ENCODE measurements at regions not wholly inside any gene's neighbourhood (a gene's known extent, or its start where the extent isn't known, plus 50 kb on each side); places are given as distances from the start of the nearest gene placed in this dataset.
"Not testable (repeated sequence)": the region's sequence is repeated elsewhere in the genome, so short reads cannot be mapped to it uniquely, and the experiment has no call there.

GRCh38 chr11:69894181-69894611 lies 75.0 kb upstream of the FGF3 start:
- Histone ChIP-seq H3K4me3 (ENCODE audit: low read length) (no peak overlapping the region), H3K9me3 (ENCODE audit: control insufficient read depth, low read depth, low read length) (peaks cover 10% of the 10 kb centered on the region), H3K27ac (ENCODE audit: low read length) (no peak overlapping the region), H3K4me1 (ENCODE audit: control insufficient read depth, insufficient read depth, low read length) (peaks cover 33% of the 10 kb centered on the region), H3K36me3 (ENCODE audit: control insufficient read depth, insufficient read depth, low read length) (no peaks in the 10 kb centered on the region), H3K27me3 (ENCODE audit: control insufficient read depth, insufficient read depth, low read length) (no peaks in the 10 kb centered on the region)
- DNase-seq = no peak
- WGBS (ENCODE audit: insufficient coverage, low lambda C conversion rate) = 90% methylated on average over 2 of the region's 15 CpGs

- Histone ChIP-seq H3K27ac (ENCODE audit: low read length) (no peak overlapping the region), H3K4me3 (ENCODE audit: low read length) (no peak overlapping the region), H3K27me3 (ENCODE audit: control insufficient read depth, insufficient read depth, low read length) (no peaks in the 10 kb centered on the region), H3K36me3 (ENCODE audit: control insufficient read depth, insufficient read depth, low read length) (no peaks in the 10 kb centered on the region), H3K9me3 (ENCODE audit: control insufficient read depth, low read depth, low read length) (peaks cover 10% of the 10 kb centered on the region), H3K4me1 (ENCODE audit: control insufficient read depth, insufficient read depth, low read length) (peaks cover 33% of the 10 kb centered on the region)
- no peak for DNase-seq
- no CpG with 5 or more reads among the region's 8 CpGs for WGBS (ENCODE audit: insufficient coverage, low lambda C conversion rate)
Measured at GRCh38 chr11:69894648-69895047, 75.4 kb upstream of the FGF3 start.

GRCh38 chr11:69896250-69896649 lies 77.0 kb upstream of the FGF3 start:
- DNase-seq = no peak
- H3K9me3 ChIP-seq (ENCODE audit: control insufficient read depth, low read depth, low read length) = peaks cover 10% of the 10 kb centered on the region
- H3K36me3 ChIP-seq (ENCODE audit: control insufficient read depth, insufficient read depth, low read length) = no peaks in the 10 kb centered on the region
- H3K4me1 ChIP-seq (ENCODE audit: control insufficient read depth, insufficient read depth, low read length) = peaks cover 28% of the 10 kb centered on the region
- no peak overlapping the region for H3K4me3 ChIP-seq (ENCODE audit: low read length)
- no peak overlapping the region for H3K27ac ChIP-seq (ENCODE audit: low read length)
- no peaks in the 10 kb centered on the region for H3K27me3 ChIP-seq (ENCODE audit: control insufficient read depth, insufficient read depth, low read length)

GRCh38 chr11:69898123-69898522 lies 78.9 kb upstream of the FGF3 start:
- no peak for DNase-seq
- no peaks in the 10 kb centered on the region for H3K27me3 ChIP-seq (ENCODE audit: control insufficient read depth, insufficient read depth, low read length)
- no CpG with 5 or more reads among the region's 4 CpGs for WGBS (ENCODE audit: insufficient coverage, low lambda C conversion rate)
- peaks cover 3% of the 10 kb centered on the region for H3K9me3 ChIP-seq (ENCODE audit: control insufficient read depth, low read depth, low read length)
- no peak overlapping the region for H3K27ac ChIP-seq (ENCODE audit: low read length)
- no peak overlapping the region for H3K4me3 ChIP-seq (ENCODE audit: low read length)
- H3K4me1 ChIP-seq (ENCODE audit: control insufficient read depth, insufficient read depth, low read length) = peaks cover 10% of the 10 kb centered on the region
- H3K36me3 ChIP-seq (ENCODE audit: control insufficient read depth, insufficient read depth, low read length) = no peaks in the 10 kb centered on the region

- WGBS (ENCODE audit: insufficient coverage, low lambda C conversion rate) = 97% methylated on average over 2 of the region's 9 CpGs
- Histone ChIP-seq H3K4me3 (ENCODE audit: low read length) (no peak overlapping the region), H3K27ac (ENCODE audit: low read length) (no peak overlapping the region), H3K9me3 (ENCODE audit: control insufficient read depth, low read depth, low read length) (peaks cover 3% of the 10 kb centered on the region), H3K36me3 (ENCODE audit: control insufficient read depth, insufficient read depth, low read length) (no peaks in the 10 kb centered on the region), H3K27me3 (ENCODE audit: control insufficient read depth, insufficient read depth, low read length) (no peaks in the 10 kb centered on the region), H3K4me1 (ENCODE audit: control insufficient read depth, insufficient read depth, low read length) (peaks cover 16% of the 10 kb centered on the region)
- DNase-seq = peak; percentile 35 to 39
Measured at GRCh38 chr11:69899957-69900821, 81.0 kb upstream of the FGF3 start.

- no CpG with 5 or more reads among the region's 5 CpGs for WGBS (ENCODE audit: insufficient coverage, low lambda C conversion rate)
- H3K9me3 ChIP-seq (ENCODE audit: control insufficient read depth, low read depth, low read length); H3K36me3 ChIP-seq (ENCODE audit: control insufficient read depth, insufficient read depth, low read length); H3K27ac ChIP-seq (ENCODE audit: low read length); H3K27me3 ChIP-seq (ENCODE audit: control insufficient read depth, insufficient read depth, low read length); DNase-seq; H3K4me3 ChIP-seq (ENCODE audit: low read length): not testable (repeated sequence)
- H3K4me1 ChIP-seq (ENCODE audit: control insufficient read depth, insufficient read depth, low read length) = peaks cover 22% of the 10 kb centered on the region
Measured at GRCh38 chr11:69900822-69901302, 81.6 kb upstream of the FGF3 start.

- Histone ChIP-seq H3K4me1 (ENCODE audit: control insufficient read depth, insufficient read depth, low read length) (peaks cover 34% of the 10 kb centered on the region), H3K27ac (ENCODE audit: low read length) (no peak overlapping the region), H3K4me3 (ENCODE audit: low read length) (no peak overlapping the region), H3K36me3 (ENCODE audit: control insufficient read depth, insufficient read depth, low read length) (no peaks in the 10 kb centered on the region), H3K27me3 (ENCODE audit: control insufficient read depth, insufficient read depth, low read length) (no peaks in the 10 kb centered on the region), H3K9me3 (ENCODE audit: control insufficient read depth, low read depth, low read length) (peaks cover 3% of the 10 kb centered on the region)
- DNase-seq = no peak
- no CpG with 5 or more reads among the region's 12 CpGs for WGBS (ENCODE audit: insufficient coverage, low lambda C conversion rate)
Measured at GRCh38 chr11:69902337-69902736, 83.1 kb upstream of the FGF3 start.

- H3K9me3 ChIP-seq (ENCODE audit: control insufficient read depth, low read depth, low read length) = peaks cover under 1% of the 10 kb centered on the region
- H3K4me1 ChIP-seq (ENCODE audit: control insufficient read depth, insufficient read depth, low read length) = peaks cover 34% of the 10 kb centered on the region
- H3K27ac ChIP-seq (ENCODE audit: low read length) = no peak overlapping the region
- WGBS (ENCODE audit: insufficient coverage, low lambda C conversion rate) = no CpG with 5 or more reads among the region's 8 CpGs
- H3K36me3 ChIP-seq (ENCODE audit: control insufficient read depth, insufficient read depth, low read length) = no peaks in the 10 kb centered on the region
- no peak for DNase-seq
- H3K4me3 ChIP-seq (ENCODE audit: low read length) = no peak overlapping the region
- H3K27me3 ChIP-seq (ENCODE audit: control insufficient read depth, insufficient read depth, low read length) = no peaks in the 10 kb centered on the region
Measured at GRCh38 chr11:69903211-69903610, 84.0 kb upstream of the FGF3 start.

GRCh38 chr11:69904161-69904973 lies 85.2 kb upstream of the FGF3 start:
- H3K27me3 ChIP-seq (ENCODE audit: control insufficient read depth, insufficient read depth, low read length) = no peaks in the 10 kb centered on the region
- H3K4me1 ChIP-seq (ENCODE audit: control insufficient read depth, insufficient read depth, low read length) = peaks cover 34% of the 10 kb centered on the region
- H3K27ac ChIP-seq (ENCODE audit: low read length) = no peak overlapping the region
- no peak for DNase-seq
- no peaks in the 10 kb centered on the region for H3K36me3 ChIP-seq (ENCODE audit: control insufficient read depth, insufficient read depth, low read length)
- H3K9me3 ChIP-seq (ENCODE audit: control insufficient read depth, low read depth, low read length) = no peaks in the 10 kb centered on the region
- no CpG with 5 or more reads among the region's 14 CpGs for WGBS (ENCODE audit: insufficient coverage, low lambda C conversion rate)
- no peak overlapping the region for H3K4me3 ChIP-seq (ENCODE audit: low read length)

- Histone ChIP-seq H3K9me3 (ENCODE audit: control insufficient read depth, low read depth, low read length) (no peaks in the 10 kb centered on the region), H3K36me3 (ENCODE audit: control insufficient read depth, insufficient read depth, low read length) (no peaks in the 10 kb centered on the region), H3K4me3 (ENCODE audit: low read length) (no peak overlapping the region), H3K27ac (ENCODE audit: low read length) (peak overlapping the region; percentile 77), H3K27me3 (ENCODE audit: control insufficient read depth, insufficient read depth, low read length) (no peaks in the 10 kb centered on the region), H3K4me1 (ENCODE audit: control insufficient read depth, insufficient read depth, low read length) (peaks cover 34% of the 10 kb centered on the region)
- WGBS (ENCODE audit: insufficient coverage, low lambda C conversion rate) = no CpG with 5 or more reads among the region's 6 CpGs
- no peak for DNase-seq
Measured at GRCh38 chr11:69904974-69905535, 85.8 kb upstream of the FGF3 start.

Data from large intestine (tissue), 3 donors.